H1 (cell line): ENCODE measurements at regions not wholly inside any gene's neighbourhood (a gene's known extent, or its start where the extent isn't known, plus 50 kb on each side); places are given as distances from the start of the nearest gene placed in this dataset.

Source experiments
- CTCF ChIA-PET: fragments of 300-600 bp; sonication (Branson Sonifier 250); formaldehyde crosslinking; loops from one replicate; lab custom pipeline; 2021; ENCODE audit not compliant: partially characterized antibody; lab: Charles Lee
- POLR2A ChIA-PET: fragments of 300-600 bp; sonication (Branson Sonifier 250); formaldehyde crosslinking; loops from one replicate; lab custom pipeline; 2021; ENCODE audit warnings: inconsistent platforms; ENCODE audit not compliant: partially characterized antibody; lab: Charles Lee
- DNase-seq, 2 experiments: peaks; one replicate each; pipeline versions ENCODE4 v3.0.0 to v3.0.0-alpha.2; 2010 to 2022; ENCODE audit warnings: low spot score in 2 of 2, low read depth in 1 of 2, mixed read lengths in 1 of 2
- FAIRE-seq: peaks from 2 replicates; lab custom pipeline; 2011; peaks lifted over from hg19 to GRCh38; lab: Jason Lieb, UNC
- H2AFZ ChIP-seq: 2 replicates; pipeline ENCODE4 v1.8.1; 2012; ENCODE audit warnings: low read length, inconsistent platforms
- H2AK5ac ChIP-seq: 2 replicates; pipeline ENCODE4 v1.6.1; 2013; ENCODE audit warnings: low read depth, low read length
- H2BK120ac ChIP-seq: replicated peaks from 2 replicates; pipeline ENCODE3; 2013; ENCODE audit warnings: low read depth, low read length, inconsistent platforms
- H2BK12ac ChIP-seq: 2 replicates; pipeline ENCODE4 v1.6.1; 2013; ENCODE audit warnings: low read depth, low read length
- H2BK15ac ChIP-seq: 2 replicates; pipeline ENCODE4 v1.6.1; 2013; ENCODE audit warnings: low read length
- H2BK20ac ChIP-seq: 2 replicates; pipeline ENCODE4 v1.6.1; 2013; ENCODE audit warnings: low read length
- H2BK5ac ChIP-seq: 2 replicates; pipeline ENCODE4 v1.6.1; 2013; ENCODE audit warnings: low read depth, low read length
- H3K14ac ChIP-seq: 2 replicates; pipeline ENCODE4 v1.6.1; 2013; ENCODE audit warnings: inconsistent platforms; ENCODE audit not compliant: insufficient read length
- H3K18ac ChIP-seq: 2 replicates; pipeline ENCODE4 v1.6.1; 2013; ENCODE audit warnings: low read length; ENCODE audit errors: extremely low read depth
- H3K23ac ChIP-seq: 2 replicates; pipeline ENCODE4 v1.6.1; 2013; ENCODE audit warnings: inconsistent platforms; ENCODE audit not compliant: insufficient read length
- H3K23me2 ChIP-seq: 2 replicates; pipeline ENCODE4 v1.6.1; 2013; ENCODE audit warnings: low read depth, low read length
- H3K27ac ChIP-seq: 2 replicates; pipeline ENCODE4 v1.6.1; 2011; ENCODE audit warnings: low read depth, low read length, inconsistent platforms
- H3K27me3 ChIP-seq, 4 experiments: replicated peaks in 1 of 4; 1 replicate in 1 of 4; 2 replicates in 3 of 4; pipeline versions ENCODE4 v1.6.1 to v1.8.1; 2011 to 2013; ENCODE audit warnings: low read length in 3 of 4, mild to moderate bottlenecking in 3 of 4, inconsistent platforms in 2 of 4, mixed read lengths in 2 of 4, moderate library complexity in 1 of 4; ENCODE audit not compliant: control insufficient read depth in 3 of 4, insufficient read depth in 3 of 4; ENCODE audit errors: extremely low read depth in 1 of 4
- H3K36me3 ChIP-seq, 4 experiments: 2 replicates each; pipeline versions ENCODE4 v1.6.1 to v1.8.1; 2011 to 2013; ENCODE audit warnings: mild to moderate bottlenecking in 4 of 4, low read length in 3 of 4, moderate library complexity in 2 of 4, control low read depth in 1 of 4, inconsistent platforms in 1 of 4; ENCODE audit not compliant: insufficient read depth in 4 of 4, control insufficient read depth in 2 of 4
- H3K4ac ChIP-seq: replicated peaks from 2 replicates; pipeline ENCODE3; 2013; ENCODE audit warnings: low read length, low read depth, mixed read lengths, inconsistent platforms; ENCODE audit not compliant: insufficient read length
- H3K4me1 ChIP-seq, 4 experiments: replicated peaks in 1 of 4; 1 replicate in 1 of 4; 2 replicates in 3 of 4; pipeline versions ENCODE4 v1.6.1 to v1.8.1; 2011 to 2013; ENCODE audit warnings: low read length in 3 of 4, inconsistent platforms in 2 of 4, mixed read lengths in 1 of 4; ENCODE audit not compliant: insufficient read depth in 4 of 4, control insufficient read depth in 3 of 4
- H3K4me2 ChIP-seq, 2 experiments: 2 replicates each; pipeline versions ENCODE4 v1.6.1 to v1.8.1; 2011 to 2013; ENCODE audit warnings: low read depth in 2 of 2, low read length in 2 of 2, control low read depth in 1 of 2, inconsistent platforms in 1 of 2, mild to moderate bottlenecking in 1 of 2; ENCODE audit not compliant: insufficient read depth in 1 of 2
- H3K4me3 ChIP-seq, 4 experiments: fragments of 200-600, 300-600 bp in 1 of 4; sonication (generic), shearing (Covaris generic), sonication (Bioruptor Twin) in 1 of 4; 2 replicates each; pipeline versions ENCODE4 v1.5.1 to v1.8.1; 2011 to 2016; ENCODE audit warnings: low read length in 4 of 4, low read depth in 3 of 4, control low read depth in 2 of 4, inconsistent platforms in 2 of 4, mild to moderate bottlenecking in 2 of 4, mixed read lengths in 1 of 4, moderate library complexity in 1 of 4; ENCODE audit not compliant: insufficient read depth in 2 of 4; ENCODE audit errors: extremely low read depth in 1 of 4
- H3K56ac ChIP-seq: replicated peaks from 2 replicates; pipeline ENCODE3; 2013; ENCODE audit warnings: low read depth, mild to moderate bottlenecking, mixed read lengths, low read length, inconsistent platforms; ENCODE audit not compliant: insufficient read length
- H3K79me1 ChIP-seq: 2 replicates; pipeline ENCODE4 v1.6.1; 2013; ENCODE audit warnings: low read depth, low read length, control low read depth
- H3K79me2 ChIP-seq, 2 experiments: 2 replicates each; pipeline versions ENCODE4 v1.6.1 to v1.8.1; 2012 to 2013; ENCODE audit warnings: low read length in 2 of 2, mild to moderate bottlenecking in 2 of 2, inconsistent platforms in 1 of 2; ENCODE audit not compliant: insufficient read depth in 2 of 2, control insufficient read depth in 1 of 2
- H3K9ac ChIP-seq, 4 experiments: replicated peaks in 1 of 4; 1 replicate in 1 of 4; 2 replicates in 3 of 4; pipeline versions ENCODE4 v1.6.1 to v1.8.1; 2011 to 2013; ENCODE audit warnings: low read depth in 3 of 4, low read length in 3 of 4, control low read depth in 2 of 4, mild to moderate bottlenecking in 2 of 4, moderate library complexity in 2 of 4, inconsistent platforms in 1 of 4; ENCODE audit errors: extremely low read depth in 1 of 4
- H3K9me3 ChIP-seq, 2 experiments: 2 replicates each; pipeline versions ENCODE4 v1.6.1 to v1.8.1; 2012 to 2013; ENCODE audit warnings: mild to moderate bottlenecking in 2 of 2, moderate library complexity in 2 of 2, control low read depth in 1 of 2, inconsistent platforms in 1 of 2, low read depth in 1 of 2, low read length in 1 of 2, mixed read lengths in 1 of 2; ENCODE audit not compliant: insufficient read depth in 2 of 2
- H4K20me1 ChIP-seq, 2 experiments: replicated peaks in 1 of 2; 2 replicates each; pipeline versions ENCODE3 to v1.8.1; 2011 to 2013; ENCODE audit warnings: inconsistent platforms in 2 of 2, low read length in 2 of 2, mild to moderate bottlenecking in 1 of 2; ENCODE audit not compliant: insufficient read depth in 2 of 2, control insufficient read depth in 1 of 2
- H4K5ac ChIP-seq: 2 replicates; pipeline ENCODE4 v1.6.1; 2013; ENCODE audit warnings: low read length, low read depth, mixed read lengths, inconsistent platforms; ENCODE audit not compliant: insufficient read length
- H4K8ac ChIP-seq: 2 replicates; pipeline ENCODE4 v1.8.0; 2013; ENCODE audit warnings: mild to moderate bottlenecking, moderate library complexity, low read length, inconsistent platforms; ENCODE audit not compliant: insufficient read depth; ENCODE audit errors: extremely low read depth
- H4K91ac ChIP-seq: replicated peaks from 2 replicates; pipeline ENCODE3; 2013; ENCODE audit warnings: low read length, mixed read lengths, inconsistent platforms; ENCODE audit not compliant: insufficient read length
- ASH2L ChIP-seq: fragments of 200-600, 300-600 bp; sonication (generic); IDR thresholded peaks from one replicate; pipeline ENCODE4 v1.7.1; 2017; ENCODE audit warnings: low read length
- ATF2 ChIP-seq: IDR thresholded peaks from 2 replicates; pipeline ENCODE4 v1.6.1; 2012; ENCODE audit warnings: low read length, inconsistent platforms
- BCL11A ChIP-seq, 2 experiments: IDR thresholded peaks; one replicate each; pipeline ENCODE4 v1.6.1; 2011; ENCODE audit warnings: low read depth in 2 of 2, low read length in 2 of 2, mild to moderate bottlenecking in 2 of 2
- CBX8 ChIP-seq: fragments of 300-800, 300-1000 bp; sonication (generic); IDR thresholded peaks from 2 replicates; pipeline ENCODE4 v1.7.1; 2016; ENCODE audit warnings: low read depth, low read length, borderline replicate concordance
- CHD1 ChIP-seq: IDR thresholded peaks from 2 replicates; pipeline ENCODE4 v1.6.1; 2012; ENCODE audit warnings: low read depth, low read length, improper control_type of control experiment
- CHD2 ChIP-seq: IDR thresholded peaks from 2 replicates; pipeline ENCODE4 v1.6.1; 2012; ENCODE audit warnings: low read length, improper control_type of control experiment
- E2F6 ChIP-seq: IDR thresholded peaks from 2 replicates; pipeline ENCODE4 v1.6.1; 2012; ENCODE audit warnings: inconsistent platforms
- GTF2F1 ChIP-seq: IDR thresholded peaks from 2 replicates; pipeline ENCODE4 v1.6.1; 2012; ENCODE audit warnings: low read depth, low read length, improper control_type of control experiment, borderline replicate concordance
- KDM4A ChIP-seq: IDR thresholded peaks from one replicate; pipeline ENCODE4 v1.7.1; 2012; ENCODE audit warnings: low read depth, mild to moderate bottlenecking, moderate library complexity, low read length, inconsistent platforms; ENCODE audit not compliant: severe bottlenecking
- POLR2AphosphoS5 ChIP-seq: IDR thresholded peaks from 2 replicates; pipeline ENCODE4 v1.6.1; 2011; ENCODE audit warnings: low read depth, low read length
- SP2 ChIP-seq: IDR thresholded peaks from 2 replicates; pipeline ENCODE4 v1.6.1; 2012; ENCODE audit warnings: mild to moderate bottlenecking, low read length, inconsistent platforms
- WGBS, 2 experiments: shearing (Covaris generic) in 1 of 2; methylation state at CpG; one replicate each; pipeline versions ENCODE4 v1.1.6 to v1.1.7; 2013 to 2015; ENCODE audit warnings: low lambda C conversion rate in 2 of 2, mixed read lengths in 2 of 2, inconsistent platforms in 1 of 2, low coverage in 1 of 2, missing lambda C conversion rate in 1 of 2; ENCODE audit not compliant: insufficient replicate concordance in 2 of 2, insufficient coverage in 1 of 2, insufficient read length in 1 of 2; ENCODE audit errors: extremely low coverage in 1 of 2, missing lambda C conversion rate in 1 of 2; 5-methylcytosine and 5-hydroxymethylcytosine counted together

- FAIRE-seq, result no peak
- no peak overlapping the region for H3K4me2 ChIP-seq
- TF ChIP-seq ATF2 (no peak), GTF2F1 (no peak), ASH2L (no peak), POLR2AphosphoS5 (no peak), E2F6 (no peak), CHD2 (no peak), CHD1 (no peak), SP2 (no peak), BCL11A (IDR thresholded peaks at IDR 0.05; ENCODE audit: low read depth in 2 of 2, low read length in 2 of 2) (no peak), KDM4A (no peak), CBX8 (no peak)
Measured at GRCh38 chr3:70564552-70564951, 252.1 kb upstream of the MDFIC2 start.

More at GRCh38 chr3:70564552-70564951, 252.1 kb upstream of the MDFIC2 start:
- H4K8ac ChIP-seq, result no peak overlapping the region
- no peak overlapping the region for H3K56ac ChIP-seq
- no peak overlapping the region for H2BK20ac ChIP-seq
- no peaks in the 10 kb centered on the region for H3K9me3 ChIP-seq
- no peak overlapping the region for H4K91ac ChIP-seq
- no peaks in the 10 kb centered on the region for H3K36me3 ChIP-seq
- H4K20me1 ChIP-seq, result no peaks in the 10 kb centered on the region
- WGBS, 2 experiments, result 89% methylated on average over 2 of the region's 3 CpGs; no CpG with 5 or more reads in 1 of the 2 experiments
- 0 out of 2 replicates have a peak overlapping the region, but pooled peaks have one; percentile 1 for H2AK5ac ChIP-seq
- H4K5ac ChIP-seq, result no peak overlapping the region
- no peaks in the 10 kb centered on the region for H3K27me3 ChIP-seq
- H2BK15ac ChIP-seq, result no peak overlapping the region
- H3K79me2 ChIP-seq, result no peaks in the 10 kb centered on the region
- H3K23ac ChIP-seq, result no peak overlapping the region
- H3K14ac ChIP-seq, result no peak overlapping the region
- H3K27ac ChIP-seq, result no peak overlapping the region
- no peak overlapping the region for H2BK120ac ChIP-seq
- H3K23me2 ChIP-seq, result no peaks in the 10 kb centered on the region
- H3K9ac ChIP-seq, result no peak overlapping the region
- no peak for DNase-seq
- no peak overlapping the region for H2AFZ ChIP-seq
- H2BK12ac ChIP-seq, result no peak overlapping the region
- H2BK5ac ChIP-seq, result no peak overlapping the region
- no peak overlapping the region for H3K4me3 ChIP-seq
- H3K79me1 ChIP-seq, result no peaks in the 10 kb centered on the region
- no peak overlapping the region for H3K4ac ChIP-seq
- H3K18ac ChIP-seq, result no peak overlapping the region
- ChIA-PET CTCF (interaction anchor here (1.5 kb wide), 1 partner anchor 14 kb away, joined by 5 read pairs; no protein-coding TSS in a partner anchor), POLR2A (no interaction called here)
- H3K4me1 ChIP-seq, result no peaks in the 10 kb centered on the region
